ENCODE measurements at regions not wholly inside any gene's neighbourhood (a gene's known extent, or its start where the extent isn't known, plus 50 kb on each side); places are given as distances from the start of the nearest gene placed in this dataset.

GRCh38 chr17:53924530-53925455 lies 102.1 kb downstream of the KIF2B start:
- TF ChIP-seq YY1 (IDR thresholded peaks at IDR 0.05; ENCODE audit: insufficient read depth, insufficient read length) (no peak), ZNF274 (IDR thresholded peaks at IDR 0.05; ENCODE audit: low read depth, low read length) (no peak)
